ENCODE measurements at regions not wholly inside any gene's neighbourhood (a gene's known extent, or its start where the extent isn't known, plus 50 kb on each side); places are given as distances from the start of the nearest gene placed in this dataset.
"Not testable (repeated sequence)": the region's sequence is repeated elsewhere in the genome, so short reads cannot be mapped to it uniquely, and the experiment has no call there.

GRCh38 chr1:223961985-223962384 lies 116.2 kb upstream of the TP53BP2 start:
- not testable (repeated sequence) for TF ChIP-seq EP300, POLR2AphosphoS5 (IDR thresholded peaks at IDR 0.05)
